ENCODE measurements at regions not wholly inside any gene's neighbourhood (a gene's known extent, or its start where the extent isn't known, plus 50 kb on each side); places are given as distances from the start of the nearest gene placed in this dataset.

DNA sequence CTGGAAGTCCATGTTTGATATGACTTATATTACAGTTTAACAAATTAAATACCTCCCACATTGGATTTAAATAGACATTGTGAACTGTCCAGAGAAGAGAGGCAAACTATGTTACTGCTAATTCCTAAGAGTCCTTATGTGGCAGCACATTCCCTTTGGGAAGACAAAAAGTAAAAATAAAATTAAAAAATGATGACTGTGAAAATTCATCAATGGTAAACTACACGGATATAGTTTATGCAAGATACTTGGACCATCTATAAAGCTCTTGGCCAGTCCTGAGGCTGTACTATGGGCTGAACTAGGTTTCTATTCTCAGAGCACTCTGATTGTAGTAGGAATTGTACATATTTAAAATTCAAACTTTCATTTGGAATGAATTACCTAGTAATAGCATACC is 206.4 kb downstream of the LRRK2 start:
- Histone ChIP-seq H3K36me3 (no peaks in the 10 kb centered on the region), H3K4me1 (ENCODE audit: control insufficient read depth in 1 of 2, low read depth in 2 of 2) (no peaks in the 10 kb centered on the region), H3K27me3 (replicated peaks; ENCODE audit: insufficient read depth) (no peaks in the 10 kb centered on the region), H3K27ac (no peak overlapping the region), H3K4me3 (no peak overlapping the region), H3K9me3 (no peaks in the 10 kb centered on the region)
- TF ChIP-seq, protein P1, sequence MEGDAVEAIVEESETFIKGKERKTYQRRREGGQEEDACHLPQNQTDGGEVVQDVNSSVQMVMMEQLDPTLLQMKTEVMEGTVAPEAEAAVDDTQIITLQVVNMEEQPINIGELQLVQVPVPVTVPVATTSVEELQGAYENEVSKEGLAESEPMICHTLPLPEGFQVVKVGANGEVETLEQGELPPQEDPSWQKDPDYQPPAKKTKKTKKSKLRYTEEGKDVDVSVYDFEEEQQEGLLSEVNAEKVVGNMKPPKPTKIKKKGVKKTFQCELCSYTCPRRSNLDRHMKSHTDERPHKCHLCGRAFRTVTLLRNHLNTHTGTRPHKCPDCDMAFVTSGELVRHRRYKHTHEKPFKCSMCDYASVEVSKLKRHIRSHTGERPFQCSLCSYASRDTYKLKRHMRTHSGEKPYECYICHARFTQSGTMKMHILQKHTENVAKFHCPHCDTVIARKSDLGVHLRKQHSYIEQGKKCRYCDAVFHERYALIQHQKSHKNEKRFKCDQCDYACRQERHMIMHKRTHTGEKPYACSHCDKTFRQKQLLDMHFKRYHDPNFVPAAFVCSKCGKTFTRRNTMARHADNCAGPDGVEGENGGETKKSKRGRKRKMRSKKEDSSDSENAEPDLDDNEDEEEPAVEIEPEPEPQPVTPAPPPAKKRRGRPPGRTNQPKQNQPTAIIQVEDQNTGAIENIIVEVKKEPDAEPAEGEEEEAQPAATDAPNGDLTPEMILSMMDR (IDR thresholded peaks at IDR 0.05): no peak
- ATAC-seq (ENCODE audit: insufficient number of reproducible peaks, low FRiP score, low read depth) (no peak), DNase-seq (ENCODE audit: low spot score) (no peak)

DNA sequence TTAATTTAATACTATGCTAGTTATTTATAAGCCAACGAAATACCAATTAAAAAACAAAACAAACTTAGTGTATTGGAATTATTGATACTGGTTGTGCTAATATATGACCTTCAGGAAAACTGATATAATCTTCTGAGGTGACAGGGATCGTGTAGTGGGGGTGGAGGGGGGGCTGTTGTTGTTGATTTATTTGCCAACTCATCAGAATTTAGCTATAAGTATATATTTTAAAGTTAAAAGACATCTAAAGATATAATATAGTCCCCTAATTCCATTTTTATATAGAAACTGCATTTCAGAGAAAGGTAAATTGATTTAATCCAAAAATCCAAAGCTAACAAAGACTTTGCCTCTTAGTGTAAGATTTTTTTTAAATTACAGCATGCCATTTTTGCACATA is 210.5 kb downstream of the LRRK2 start:
- H3K27me3 ChIP-seq (replicated peaks; ENCODE audit: insufficient read depth): no peaks in the 10 kb centered on the region
- H3K4me3 ChIP-seq: no peak overlapping the region
- H3K27ac ChIP-seq: no peak overlapping the region
- TF ChIP-seq, protein P1 (IDR thresholded peaks at IDR 0.05): no peak
- H3K36me3 ChIP-seq: no peaks in the 10 kb centered on the region
- H3K4me1 ChIP-seq (ENCODE audit: control insufficient read depth in 1 of 2, low read depth in 2 of 2): no peaks in the 10 kb centered on the region
- no peak for DNase-seq (ENCODE audit: low spot score)
- H3K9me3 ChIP-seq: no peaks in the 10 kb centered on the region
- ATAC-seq (ENCODE audit: insufficient number of reproducible peaks, low FRiP score, low read depth): no peak

DNA sequence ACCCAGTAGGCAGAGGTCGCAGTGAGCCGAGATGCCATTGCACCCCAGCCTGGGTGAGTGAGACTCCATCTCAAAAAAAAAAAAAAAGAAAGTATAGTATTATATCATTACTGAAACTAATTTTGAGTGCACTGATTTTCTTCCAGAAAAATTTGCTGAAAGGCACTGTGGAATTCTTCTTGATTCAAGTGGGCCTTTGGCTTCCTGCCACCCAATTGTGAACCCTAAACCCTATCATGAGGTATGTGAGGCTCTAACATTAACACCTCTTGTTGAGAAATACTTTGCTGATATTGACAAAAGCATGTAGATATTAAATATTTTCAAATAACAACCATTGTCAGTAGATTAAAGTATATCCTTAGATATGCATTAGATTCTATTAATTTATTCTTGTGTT is 211.2 kb downstream of the LRRK2 start:
- Histone ChIP-seq H3K36me3 (no peaks in the 10 kb centered on the region), H3K27me3 (replicated peaks; ENCODE audit: insufficient read depth) (no peaks in the 10 kb centered on the region), H3K27ac (no peak overlapping the region), H3K4me3 (no peak overlapping the region), H3K4me1 (ENCODE audit: control insufficient read depth in 1 of 2, low read depth in 2 of 2) (no peaks in the 10 kb centered on the region), H3K9me3 (no peaks in the 10 kb centered on the region)
- TF ChIP-seq, protein P1 (IDR thresholded peaks at IDR 0.05): no peak
- DNase-seq (ENCODE audit: low spot score) (no peak), ATAC-seq (ENCODE audit: insufficient number of reproducible peaks, low FRiP score, low read depth) (no peak)

DNA sequence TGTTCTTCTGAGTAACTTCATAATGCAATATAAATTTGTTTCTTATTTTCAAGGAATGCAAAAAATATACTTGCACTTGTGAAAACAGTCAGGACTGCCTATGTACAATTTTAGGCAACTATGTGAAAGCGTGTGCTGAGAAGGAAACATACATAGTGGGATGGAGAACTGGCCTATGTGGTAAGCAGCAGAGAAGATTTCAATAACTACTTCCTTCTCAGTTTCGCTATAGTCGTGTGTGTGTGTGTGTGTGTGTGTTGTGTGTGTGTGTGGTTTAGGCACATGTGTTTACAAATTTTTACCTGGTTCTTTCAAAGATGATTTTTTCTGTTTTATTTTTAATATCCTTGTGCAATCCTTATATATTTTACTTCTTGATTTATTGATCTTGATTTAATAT is 211.8 kb downstream of the LRRK2 start:
- Histone ChIP-seq H3K36me3 (no peaks in the 10 kb centered on the region), H3K27me3 (replicated peaks; ENCODE audit: insufficient read depth) (no peaks in the 10 kb centered on the region), H3K4me3 (no peak overlapping the region), H3K9me3 (no peaks in the 10 kb centered on the region), H3K27ac (no peak overlapping the region), H3K4me1 (ENCODE audit: control insufficient read depth in 1 of 2, low read depth in 2 of 2) (no peaks in the 10 kb centered on the region)
- TF ChIP-seq, protein P1 (IDR thresholded peaks at IDR 0.05): no peak
- ATAC-seq (ENCODE audit: insufficient number of reproducible peaks, low FRiP score, low read depth): no peak
- no peak for DNase-seq (ENCODE audit: low spot score)

DNA sequence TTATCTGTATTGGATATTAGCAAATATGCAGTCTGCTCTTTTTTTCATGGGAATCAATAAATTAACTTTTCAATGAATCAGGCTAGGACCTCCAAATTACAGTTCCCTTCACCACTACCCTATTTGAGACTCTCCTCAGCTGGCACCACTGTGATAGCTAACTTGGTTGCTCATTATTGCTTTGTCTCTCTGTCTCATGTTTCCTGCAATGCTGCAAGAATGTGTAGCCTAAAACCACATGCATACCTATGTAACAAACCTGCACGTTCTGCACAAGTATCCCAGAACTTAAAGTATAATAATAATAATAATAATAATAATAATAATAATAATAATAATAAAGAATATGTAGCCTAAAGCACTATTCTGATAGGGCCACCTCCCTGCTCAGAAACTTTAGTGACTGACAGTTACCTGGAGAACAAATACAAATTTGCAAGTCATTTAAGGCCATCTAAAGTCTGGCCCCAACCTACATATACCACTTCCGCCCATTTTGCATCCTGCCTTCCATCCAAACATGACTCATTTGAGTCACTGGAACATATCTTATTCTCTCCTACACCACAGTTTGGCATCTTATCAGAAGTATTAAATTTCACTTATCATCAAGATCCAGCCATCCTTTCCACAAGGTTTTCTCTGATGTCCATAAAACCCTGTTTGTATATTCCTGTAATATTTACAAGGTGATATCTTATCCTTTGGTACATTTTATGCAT is 215.1 kb downstream of the LRRK2 start:
- ATAC-seq (ENCODE audit: insufficient number of reproducible peaks, low FRiP score, low read depth): no peak
- no peak overlapping the region for H3K4me3 ChIP-seq

More for the DNA sequence above, 215.1 kb downstream of the LRRK2 start:
- Histone ChIP-seq H3K4me1 (ENCODE audit: control insufficient read depth in 1 of 2, low read depth in 2 of 2) (no peaks in the 10 kb centered on the region), H3K9me3 (no peaks in the 10 kb centered on the region), H3K27ac (no peak overlapping the region), H3K36me3 (no peaks in the 10 kb centered on the region), H3K27me3 (replicated peaks; ENCODE audit: insufficient read depth) (no peaks in the 10 kb centered on the region)
- TF ChIP-seq, protein P1 (IDR thresholded peaks at IDR 0.05): no peak
- DNase-seq (ENCODE audit: low spot score): no peak

Measured in thoracic aorta (tissue), 2 donors.